Natural killer cell (primary cell): ENCODE measurements at regions not wholly inside any gene's neighbourhood (a gene's known extent, or its start where the extent isn't known, plus 50 kb on each side); places are given as distances from the start of the nearest gene placed in this dataset.

ENCODE experiments used
- ATAC-seq, 3 donors: fragments of 150-1000 bp in 2 of 3; fragments of 200-7000 bp in 1 of 3; cut with Tn5 transposase; 1 replicate in 1 of 3; 2 replicates in 2 of 3; pipeline ENCODE4 v1.10.0; 2021; ENCODE audit warnings: mild to moderate bottlenecking in 2 of 3, moderate library complexity in 2 of 3
- DNase-seq, 2 donors: peaks; one replicate each; pipeline versions ENCODE4 v3.0.0 to v3.0.0-alpha.2; 2013 to 2021; ENCODE audit warnings: mixed read lengths in 1 of 2
- H3K27ac ChIP-seq: one replicate; pipeline ENCODE4 v1.5.1; 2013; ENCODE audit warnings: mild to moderate bottlenecking, low read length
- H3K27me3 ChIP-seq: one replicate; pipeline ENCODE4 v1.6.1; 2013; ENCODE audit warnings: low read length; ENCODE audit not compliant: control insufficient read depth, insufficient read depth
- H3K36me3 ChIP-seq: one replicate; pipeline ENCODE4 v1.6.1; 2013; ENCODE audit warnings: low read length; ENCODE audit not compliant: control insufficient read depth, insufficient read depth
- H3K4me1 ChIP-seq: one replicate; pipeline ENCODE4 v1.6.1; 2013; ENCODE audit warnings: low read length; ENCODE audit not compliant: control insufficient read depth, insufficient read depth
- H3K4me3 ChIP-seq: one replicate; pipeline ENCODE4 v1.5.1; 2013; ENCODE audit warnings: low read length
- H3K9me3 ChIP-seq: one replicate; pipeline ENCODE4 v1.6.1; 2013; ENCODE audit warnings: low read length; ENCODE audit not compliant: control insufficient read depth, insufficient read depth
- H3K27ac Mint-ChIP-seq, 2 donors: one replicate each; pipeline ENCODE4 v1.8.0; 2022; ENCODE audit warnings: mild to moderate bottlenecking in 2 of 2, mixed read lengths in 2 of 2, moderate library complexity in 1 of 2
- H3K27me3 Mint-ChIP-seq, 2 donors: one replicate each; pipeline ENCODE4 v1.8.0; 2022; ENCODE audit warnings: low read depth in 2 of 2, mixed read lengths in 2 of 2
- H3K36me3 Mint-ChIP-seq: one replicate; pipeline ENCODE4 v1.8.0; 2022; ENCODE audit warnings: mixed read lengths
- H3K4me1 Mint-ChIP-seq, 2 donors: one replicate each; pipeline ENCODE4 v1.8.0; 2022; ENCODE audit warnings: mixed read lengths in 2 of 2
- H3K4me3 Mint-ChIP-seq: one replicate; pipeline ENCODE4 v1.8.0; 2022; ENCODE audit warnings: mild to moderate bottlenecking, moderate library complexity, mixed read lengths
- H3K9me3 Mint-ChIP-seq, 2 donors: one replicate each; pipeline ENCODE4 v1.8.0; 2022; ENCODE audit warnings: mixed read lengths in 2 of 2
- WGBS: methylation state at CpG from one replicate; pipeline ENCODE4 v1.1.7; 2013; ENCODE audit warnings: missing lambda C conversion rate; ENCODE audit not compliant: insufficient coverage; 5-methylcytosine and 5-hydroxymethylcytosine counted together
- intact Hi-C: fragments of 100-400 bp; cut with micrococcal nuclease; formaldehyde crosslinking; loops from one replicate; pipeline ENCODE4 v1.14.2; 2022
- TF ChIP-seq, protein P1 (sequence below): fragments of 200-600 bp; IDR thresholded peaks from one replicate; pipeline ENCODE4 v1.8.0; 2022; ENCODE audit warnings: antibody characterized with exemption

DNA sequence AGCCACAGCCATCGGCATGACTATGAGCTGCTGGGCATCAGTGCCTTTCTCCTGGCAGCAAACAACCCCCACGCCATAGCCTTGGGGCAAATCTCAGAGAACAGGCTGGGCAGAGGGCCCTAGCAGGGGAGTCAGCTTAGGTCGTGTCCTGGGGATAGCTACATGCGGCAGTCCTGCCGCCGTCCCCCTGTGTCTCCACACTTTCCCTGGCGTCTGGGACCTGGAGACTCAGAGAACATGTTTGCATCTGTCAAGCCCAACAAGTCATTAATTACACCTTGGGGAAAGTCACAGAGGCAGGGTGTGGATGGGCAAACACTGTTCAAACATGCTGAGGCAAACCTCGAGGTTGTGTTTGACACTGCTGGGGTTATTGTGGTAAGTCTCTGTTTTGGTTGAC lies 123.6 kb downstream of the C5orf15 start:
- H3K36me3 Mint-ChIP-seq: no peaks in the 10 kb centered on the region
- Histone ChIP-seq H3K4me3 (no peak overlapping the region), H3K36me3 (no peaks in the 10 kb centered on the region), H3K27ac (no peak overlapping the region), H3K27me3 (no peaks in the 10 kb centered on the region), H3K4me1 (peaks cover 11% of the 10 kb centered on the region), H3K9me3 (no peaks in the 10 kb centered on the region)
- DNase-seq: no peak
- H3K27me3 Mint-ChIP-seq: peaks cover 0 to 3% of the 10 kb centered on the region in 2 donors
- no peak overlapping the region for H3K27ac Mint-ChIP-seq
- no peak for ATAC-seq
- TF ChIP-seq, protein P1, sequence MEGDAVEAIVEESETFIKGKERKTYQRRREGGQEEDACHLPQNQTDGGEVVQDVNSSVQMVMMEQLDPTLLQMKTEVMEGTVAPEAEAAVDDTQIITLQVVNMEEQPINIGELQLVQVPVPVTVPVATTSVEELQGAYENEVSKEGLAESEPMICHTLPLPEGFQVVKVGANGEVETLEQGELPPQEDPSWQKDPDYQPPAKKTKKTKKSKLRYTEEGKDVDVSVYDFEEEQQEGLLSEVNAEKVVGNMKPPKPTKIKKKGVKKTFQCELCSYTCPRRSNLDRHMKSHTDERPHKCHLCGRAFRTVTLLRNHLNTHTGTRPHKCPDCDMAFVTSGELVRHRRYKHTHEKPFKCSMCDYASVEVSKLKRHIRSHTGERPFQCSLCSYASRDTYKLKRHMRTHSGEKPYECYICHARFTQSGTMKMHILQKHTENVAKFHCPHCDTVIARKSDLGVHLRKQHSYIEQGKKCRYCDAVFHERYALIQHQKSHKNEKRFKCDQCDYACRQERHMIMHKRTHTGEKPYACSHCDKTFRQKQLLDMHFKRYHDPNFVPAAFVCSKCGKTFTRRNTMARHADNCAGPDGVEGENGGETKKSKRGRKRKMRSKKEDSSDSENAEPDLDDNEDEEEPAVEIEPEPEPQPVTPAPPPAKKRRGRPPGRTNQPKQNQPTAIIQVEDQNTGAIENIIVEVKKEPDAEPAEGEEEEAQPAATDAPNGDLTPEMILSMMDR: no peak
- no peaks in the 10 kb centered on the region for H3K9me3 Mint-ChIP-seq
- intact Hi-C loops: no loop called here
- 75% methylated on average over 8 of the region's 8 CpGs for WGBS
- peaks cover 0 to 15% of the 10 kb centered on the region in 2 donors for H3K4me1 Mint-ChIP-seq
- no peak overlapping the region for H3K4me3 Mint-ChIP-seq

DNA sequence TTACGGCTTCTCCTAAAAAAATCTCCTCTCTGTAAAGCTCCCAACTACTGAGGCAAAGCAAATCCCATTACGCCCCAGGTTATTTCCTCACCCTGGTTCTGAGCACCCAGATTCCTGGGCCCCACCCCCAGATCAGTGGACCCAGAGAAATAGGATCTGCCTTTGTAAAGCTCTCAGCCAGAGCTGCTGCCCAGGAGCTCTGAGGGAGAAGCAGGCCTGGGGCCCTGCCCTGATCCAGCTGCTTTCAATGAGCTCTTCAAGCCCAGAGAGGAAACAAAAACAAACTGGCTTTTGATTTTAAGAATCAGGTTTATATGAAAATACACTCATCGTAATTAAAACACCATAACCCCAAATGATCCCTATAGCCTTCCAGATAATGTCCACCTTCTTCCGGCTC lies 124.5 kb downstream of the C5orf15 start:
- Mint-ChIP-seq H3K4me1 (peaks cover 0 to 15% of the 10 kb centered on the region in 2 donors), H3K4me3 (no peak overlapping the region), H3K36me3 (no peaks in the 10 kb centered on the region), H3K9me3 (no peaks in the 10 kb centered on the region), H3K27me3 (peaks cover 0 to 3% of the 10 kb centered on the region in 2 donors), H3K27ac (no peak overlapping the region)
- ATAC-seq: no peak
- no peak overlapping the region for H3K27ac ChIP-seq
- intact Hi-C loops: no loop called here
- peaks cover 11% of the 10 kb centered on the region for H3K4me1 ChIP-seq
- H3K9me3 ChIP-seq: no peaks in the 10 kb centered on the region
- H3K36me3 ChIP-seq: no peaks in the 10 kb centered on the region
- 90% methylated on average over 3 of the region's 4 CpGs for WGBS
- no peak for DNase-seq
- no peaks in the 10 kb centered on the region for H3K27me3 ChIP-seq
- no peak overlapping the region for H3K4me3 ChIP-seq
- TF ChIP-seq, protein P1: no peak

DNA sequence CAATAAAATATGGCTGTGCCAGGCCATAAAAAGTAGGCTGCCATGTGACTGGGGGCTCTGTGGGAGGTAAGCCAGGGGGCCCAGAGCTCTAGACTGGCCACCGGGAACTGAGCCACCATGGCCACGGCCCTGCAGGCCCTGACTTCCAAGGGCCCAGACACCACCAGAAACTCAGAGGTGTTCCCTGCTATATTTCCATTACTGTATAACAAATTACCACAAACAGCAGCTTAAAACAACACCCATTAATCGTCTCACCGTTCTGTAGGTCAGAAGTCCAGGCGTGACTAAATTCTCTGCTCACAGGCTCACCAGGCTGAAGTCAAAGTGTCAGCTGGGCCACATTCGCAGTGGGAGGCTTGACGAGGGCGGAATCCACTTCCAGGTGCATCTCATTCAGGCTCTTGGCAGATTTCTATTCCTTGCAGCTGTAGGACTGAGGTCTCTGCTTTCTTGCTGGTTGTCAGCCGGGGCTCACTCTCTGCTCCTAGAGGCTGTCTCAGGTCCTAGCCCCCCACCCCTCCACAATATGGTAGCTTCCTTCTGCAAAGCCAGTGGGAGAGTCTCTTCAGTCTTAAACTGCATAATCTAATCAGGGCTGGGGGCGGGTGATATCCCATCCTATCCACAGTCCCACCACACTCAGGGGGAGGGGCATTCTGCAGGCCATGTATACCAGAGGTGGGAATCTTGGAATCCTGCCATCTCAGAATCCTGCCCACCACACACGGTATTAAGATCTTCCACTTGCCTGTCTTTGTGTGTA lies 125.4 kb downstream of the C5orf15 start:
- TF ChIP-seq, protein P1: no peak
- H3K36me3 ChIP-seq: no peaks in the 10 kb centered on the region
- H3K9me3 Mint-ChIP-seq: no peaks in the 10 kb centered on the region

More for the DNA sequence above, 125.4 kb downstream of the C5orf15 start:
- intact Hi-C loops: no loop called here
- H3K36me3 Mint-ChIP-seq: no peaks in the 10 kb centered on the region
- H3K4me1 Mint-ChIP-seq: peaks cover 0 to 10% of the 10 kb centered on the region in 2 donors
- no peak overlapping the region for H3K4me3 Mint-ChIP-seq
- no peak overlapping the region for H3K4me3 ChIP-seq
- DNase-seq: no peak
- peaks cover 0 to 3% of the 10 kb centered on the region in 2 donors for H3K27me3 Mint-ChIP-seq
- no peak for ATAC-seq
- no peak overlapping the region for H3K27ac ChIP-seq
- peaks cover 11% of the 10 kb centered on the region for H3K4me1 ChIP-seq
- no peak overlapping the region for H3K27ac Mint-ChIP-seq
- H3K9me3 ChIP-seq: no peaks in the 10 kb centered on the region
- H3K27me3 ChIP-seq: no peaks in the 10 kb centered on the region
- 80% methylated on average over 11 of the region's 11 CpGs for WGBS
